ENCODE measurements at regions not wholly inside any gene's neighbourhood (a gene's known extent, or its start where the extent isn't known, plus 50 kb on each side); places are given as distances from the start of the nearest gene placed in this dataset.

GRCh38 chr7:9498303-9498702 is 1064.9 kb downstream of the NXPH1 start:
- TF ChIP-seq CBX3 (IDR thresholded peaks at IDR 0.05; ENCODE audit: low read depth) = no peak
- Histone ChIP-seq H3K27ac (ENCODE audit: low read depth, low read length) (no peak overlapping the region), H4K20me1 (ENCODE audit: insufficient read depth) (no peaks in the 10 kb centered on the region), H2AFZ (ENCODE audit: low read depth, low read length, poor library complexity, severe bottlenecking) (no peak overlapping the region), H3K36me3 (ENCODE audit: control insufficient read depth in 1 of 2, insufficient read depth in 2 of 2, low read length in 2 of 2) (no peaks in the 10 kb centered on the region), H3K27me3 (ENCODE audit: insufficient read depth, low read length) (no peaks in the 10 kb centered on the region), H3K4me2 (ENCODE audit: low read length) (no peak overlapping the region), H3K9me2 (ENCODE audit: insufficient read depth) (no peaks in the 10 kb centered on the region), H3K9me3 (ENCODE audit: control insufficient read depth in 1 of 2, insufficient read depth in 1 of 2, low read depth in 1 of 2, low read length in 2 of 2) (peaks cover 7 to 21% of the 10 kb centered on the region in 2 experiments), H3K4me3 (replicated peaks in 1 of 2; ENCODE audit: low read depth in 1 of 2, low read length in 2 of 2) (no peak overlapping the region), H3K79me2 (ENCODE audit: insufficient read depth, low read length) (no peaks in the 10 kb centered on the region), H3K9ac (ENCODE audit: low read length) (no peak overlapping the region), H3K4me1 (ENCODE audit: control insufficient read depth in 1 of 2, insufficient read depth in 2 of 2, low read length in 2 of 2) (no peaks in the 10 kb centered on the region)
- ChIA-PET CTCF (no interaction called here), RAD21 (ENCODE audit: low non-redundant PET in 1 of 2, low total read pairs in 2 of 2, uncharacterized antibody in 2 of 2, unreplicated experiment in 2 of 2) (no interaction called here), POLR2A (no interaction called here)
- intact Hi-C loops (cut with micrococcal nuclease) = no loop called here
- no peak for ATAC-seq
- DNase-seq (ENCODE audit: low read depth, low spot score) = no peak
- BruUV-seq (replicated peaks) = no TSS peak

DNA sequence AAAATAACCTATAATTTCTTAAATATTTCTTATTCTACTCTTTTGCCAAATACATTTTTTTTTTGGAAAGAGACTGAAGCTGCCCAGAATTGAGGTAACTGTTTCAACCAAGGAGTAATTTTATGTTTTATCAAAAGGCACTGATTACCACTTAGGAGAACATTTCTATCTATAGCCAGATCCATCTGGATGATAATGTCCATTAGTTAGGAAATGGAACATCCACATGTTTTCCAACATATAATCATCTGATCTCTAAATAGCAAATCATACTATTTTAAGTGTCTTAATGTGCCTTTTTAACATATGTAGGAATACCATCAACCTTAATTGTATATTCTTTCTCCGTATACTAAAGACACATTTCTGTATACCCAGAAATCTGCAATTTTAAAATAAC is 1068.9 kb downstream of the NXPH1 start:
- ChIA-PET CTCF (no interaction called here), POLR2A (no interaction called here), RAD21 (ENCODE audit: low non-redundant PET in 1 of 2, low total read pairs in 2 of 2, uncharacterized antibody in 2 of 2, unreplicated experiment in 2 of 2) (no interaction called here)
- Histone ChIP-seq H4K20me1 (ENCODE audit: insufficient read depth) (no peaks in the 10 kb centered on the region), H3K27me3 (ENCODE audit: insufficient read depth, low read length) (no peaks in the 10 kb centered on the region), H2AFZ (ENCODE audit: low read depth, low read length, poor library complexity, severe bottlenecking) (no peak overlapping the region), H3K4me2 (ENCODE audit: low read length) (no peak overlapping the region), H3K36me3 (ENCODE audit: control insufficient read depth in 1 of 2, insufficient read depth in 2 of 2, low read length in 2 of 2) (no peaks in the 10 kb centered on the region), H3K79me2 (ENCODE audit: insufficient read depth, low read length) (no peaks in the 10 kb centered on the region), H3K9me2 (ENCODE audit: insufficient read depth) (no peaks in the 10 kb centered on the region), H3K4me1 (ENCODE audit: control insufficient read depth in 1 of 2, insufficient read depth in 2 of 2, low read length in 2 of 2) (no peaks in the 10 kb centered on the region), H3K9me3 (ENCODE audit: control insufficient read depth in 1 of 2, insufficient read depth in 1 of 2, low read depth in 1 of 2, low read length in 2 of 2) (peaks cover 9 to 17% of the 10 kb centered on the region in 2 experiments), H3K27ac (ENCODE audit: low read depth, low read length) (no peak overlapping the region), H3K9ac (ENCODE audit: low read length) (no peak overlapping the region), H3K4me3 (replicated peaks in 1 of 2; ENCODE audit: low read depth in 1 of 2, low read length in 2 of 2) (no peak overlapping the region)
- DNase-seq (ENCODE audit: low read depth, low spot score) (no peak), ATAC-seq (no peak)
- BruUV-seq (replicated peaks) = no TSS peak
- intact Hi-C loops (cut with micrococcal nuclease) = no loop called here
- no peak for TF ChIP-seq SRF (IDR thresholded peaks at IDR 0.05; ENCODE audit: low read depth)
- TF ChIP-seq EZH2 (IDR thresholded peaks at IDR 0.05) = no peak
- no peak for TF ChIP-seq ZFX (IDR thresholded peaks at IDR 0.05)
- TF ChIP-seq EZH2phosphoT487 (IDR thresholded peaks at IDR 0.05; ENCODE audit: borderline replicate concordance) = no peak
- TF ChIP-seq SP1 (IDR thresholded peaks at IDR 0.05; ENCODE audit: low read depth) = no peak
- no peak for TF ChIP-seq SIN3A (IDR thresholded peaks at IDR 0.05; ENCODE audit: low read depth)
- TF ChIP-seq REST (IDR thresholded peaks at IDR 0.05; ENCODE audit: low read depth) = no peak
- TF ChIP-seq CEBPB (IDR thresholded peaks at IDR 0.05; ENCODE audit: low read depth) = no peak
- TF ChIP-seq FOSL1 (IDR thresholded peaks at IDR 0.05; ENCODE audit: low read depth) = no peak
- TF ChIP-seq CTCF (IDR thresholded peaks at IDR 0.05 in 2 of 3, conservative IDR thresholded peaks at IDR 0.05 in 1 of 3; ENCODE audit: borderline replicate concordance in 1 of 3, insufficient read depth in 1 of 3, low read depth in 2 of 3, low read length in 2 of 3) = no peak
- TF ChIP-seq POLR2A (IDR thresholded peaks at IDR 0.05; ENCODE audit: borderline replicate concordance, extremely low read depth, insufficient read depth, insufficient read length) = no peak
- no peak for TF ChIP-seq ZNF274 (IDR thresholded peaks at IDR 0.05; ENCODE audit: low read depth, low read length)
- TF ChIP-seq, protein P1, sequence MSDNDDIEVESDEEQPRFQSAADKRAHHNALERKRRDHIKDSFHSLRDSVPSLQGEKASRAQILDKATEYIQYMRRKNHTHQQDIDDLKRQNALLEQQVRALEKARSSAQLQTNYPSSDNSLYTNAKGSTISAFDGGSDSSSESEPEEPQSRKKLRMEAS (IDR thresholded peaks at IDR 0.05) = no peak
- TF ChIP-seq EGR1 (IDR thresholded peaks at IDR 0.05; ENCODE audit: low read depth) = no peak
